ENCODE measurements at regions not wholly inside any gene's neighbourhood (a gene's known extent, or its start where the extent isn't known, plus 50 kb on each side); places are given as distances from the start of the nearest gene placed in this dataset.

DNA sequence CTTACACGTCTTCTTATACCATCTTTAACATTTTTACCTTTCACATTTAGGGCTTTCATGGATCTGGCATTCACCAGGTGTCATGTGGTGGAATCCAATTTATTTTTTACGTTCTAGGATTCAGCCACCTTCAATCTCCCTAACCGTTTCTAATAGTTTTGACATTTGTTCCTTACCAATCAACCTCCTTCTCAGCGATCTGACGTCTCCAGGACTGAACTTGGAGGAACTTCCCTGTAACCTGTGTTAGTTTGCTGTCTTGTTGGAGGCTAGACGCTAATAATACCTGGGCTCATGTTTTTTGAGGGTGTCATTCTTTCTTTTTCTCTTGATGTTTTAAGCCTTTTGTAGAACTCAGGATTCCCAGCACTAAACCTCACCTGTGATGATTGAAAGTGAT lies 351.6 kb downstream of the THBS2 start:
- TF ChIP-seq, protein P1, sequence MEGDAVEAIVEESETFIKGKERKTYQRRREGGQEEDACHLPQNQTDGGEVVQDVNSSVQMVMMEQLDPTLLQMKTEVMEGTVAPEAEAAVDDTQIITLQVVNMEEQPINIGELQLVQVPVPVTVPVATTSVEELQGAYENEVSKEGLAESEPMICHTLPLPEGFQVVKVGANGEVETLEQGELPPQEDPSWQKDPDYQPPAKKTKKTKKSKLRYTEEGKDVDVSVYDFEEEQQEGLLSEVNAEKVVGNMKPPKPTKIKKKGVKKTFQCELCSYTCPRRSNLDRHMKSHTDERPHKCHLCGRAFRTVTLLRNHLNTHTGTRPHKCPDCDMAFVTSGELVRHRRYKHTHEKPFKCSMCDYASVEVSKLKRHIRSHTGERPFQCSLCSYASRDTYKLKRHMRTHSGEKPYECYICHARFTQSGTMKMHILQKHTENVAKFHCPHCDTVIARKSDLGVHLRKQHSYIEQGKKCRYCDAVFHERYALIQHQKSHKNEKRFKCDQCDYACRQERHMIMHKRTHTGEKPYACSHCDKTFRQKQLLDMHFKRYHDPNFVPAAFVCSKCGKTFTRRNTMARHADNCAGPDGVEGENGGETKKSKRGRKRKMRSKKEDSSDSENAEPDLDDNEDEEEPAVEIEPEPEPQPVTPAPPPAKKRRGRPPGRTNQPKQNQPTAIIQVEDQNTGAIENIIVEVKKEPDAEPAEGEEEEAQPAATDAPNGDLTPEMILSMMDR (IDR thresholded peaks at IDR 0.05; ENCODE audit: insufficient read depth, low read depth, low read length, missing control alignments) = no peak
- DNase-seq (ENCODE audit: low read depth) = no peak
- H3K4me3 ChIP-seq (ENCODE audit: low read length) = no peak overlapping the region

DNA sequence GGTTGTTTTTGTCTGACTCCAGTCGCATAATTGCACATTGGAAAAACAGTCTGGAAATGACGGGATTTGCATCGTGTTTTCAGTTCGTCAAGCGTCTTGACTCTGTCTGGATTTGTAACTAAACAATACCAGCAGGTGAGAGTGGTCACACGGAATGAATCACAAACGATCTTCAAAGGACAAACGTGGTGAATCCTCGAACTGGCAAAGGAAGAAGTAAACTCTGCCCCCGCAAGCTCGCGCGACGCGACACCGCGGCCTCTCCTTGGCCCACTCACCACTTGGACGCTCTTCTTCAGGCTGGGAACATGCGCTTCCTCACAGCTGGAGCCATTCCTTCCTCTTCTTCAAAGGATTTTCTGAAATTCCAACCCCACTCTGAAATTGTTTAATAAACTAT lies 352.6 kb downstream of the THBS2 start:
- DNase-seq (ENCODE audit: low read depth) = no peak
- TF ChIP-seq, protein P1 (IDR thresholded peaks at IDR 0.05; ENCODE audit: insufficient read depth, low read depth, low read length, missing control alignments) = no peak
- no peak overlapping the region for H3K4me3 ChIP-seq (ENCODE audit: low read length)

DNA sequence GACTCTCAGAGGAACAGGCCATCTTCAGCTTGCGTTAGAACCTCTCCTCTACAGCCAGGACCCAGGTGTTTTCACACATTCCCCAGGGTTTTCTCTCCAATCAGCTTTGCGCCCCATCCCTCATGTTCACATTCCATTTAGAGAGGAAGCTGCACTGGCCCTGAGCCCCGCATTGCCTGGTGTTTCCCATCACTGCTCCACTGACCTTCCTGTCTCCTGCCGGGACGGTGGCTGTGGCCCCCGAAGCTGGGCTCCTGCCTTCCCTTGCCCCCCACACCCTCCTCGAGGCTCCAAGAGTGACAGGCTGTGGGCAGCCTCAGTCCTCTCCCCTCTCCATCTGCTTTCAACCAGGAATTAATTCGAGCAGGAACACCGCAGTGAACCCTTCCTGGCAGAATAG lies 357.3 kb downstream of the THBS2 start:
- H3K4me3 ChIP-seq (ENCODE audit: low read length) = no peak overlapping the region
- no peak for DNase-seq (ENCODE audit: low read depth)
- TF ChIP-seq, protein P1 (IDR thresholded peaks at IDR 0.05; ENCODE audit: insufficient read depth, low read depth, low read length, missing control alignments) = no peak

DNA sequence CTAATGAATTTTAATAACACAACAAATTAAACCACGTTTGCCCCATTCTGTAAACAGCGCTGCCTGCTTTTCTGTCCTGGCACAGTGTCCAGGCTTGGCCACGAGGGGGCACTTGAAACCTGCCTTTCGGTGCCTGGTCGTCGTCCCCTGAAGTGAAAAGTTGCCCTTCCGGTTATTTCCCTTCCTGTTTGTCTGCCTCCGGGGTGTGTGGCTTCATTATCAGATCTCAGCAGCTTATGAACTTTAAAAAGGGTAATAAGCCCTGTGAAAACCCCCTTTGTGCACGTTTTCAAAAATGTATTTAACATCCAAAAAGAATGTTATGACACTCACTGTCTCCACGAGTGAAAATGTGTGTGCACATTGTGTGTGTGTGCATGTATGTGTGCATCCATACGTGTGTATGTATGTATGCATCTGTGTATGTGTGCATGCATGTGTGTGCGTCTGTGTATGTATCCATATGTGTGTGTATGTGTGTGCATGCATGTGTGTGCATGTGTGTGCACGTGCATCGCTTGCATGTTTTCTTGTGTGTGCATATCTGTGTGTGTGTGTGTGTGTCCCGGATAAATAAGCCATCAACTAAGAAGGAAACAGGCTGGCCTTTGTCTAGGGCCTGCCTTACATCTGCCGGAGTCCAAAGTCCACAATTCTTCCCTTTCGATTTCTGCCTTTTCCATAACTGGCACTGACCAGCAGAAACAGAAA lies 358.4 kb downstream of the THBS2 start:
- TF ChIP-seq, protein P1 (IDR thresholded peaks at IDR 0.05; ENCODE audit: insufficient read depth, low read depth, low read length, missing control alignments) = peak; percentile 90
- H3K4me3 ChIP-seq (ENCODE audit: low read length) = no peak overlapping the region
- DNase-seq (ENCODE audit: low read depth) = peak; percentile 77

DNA sequence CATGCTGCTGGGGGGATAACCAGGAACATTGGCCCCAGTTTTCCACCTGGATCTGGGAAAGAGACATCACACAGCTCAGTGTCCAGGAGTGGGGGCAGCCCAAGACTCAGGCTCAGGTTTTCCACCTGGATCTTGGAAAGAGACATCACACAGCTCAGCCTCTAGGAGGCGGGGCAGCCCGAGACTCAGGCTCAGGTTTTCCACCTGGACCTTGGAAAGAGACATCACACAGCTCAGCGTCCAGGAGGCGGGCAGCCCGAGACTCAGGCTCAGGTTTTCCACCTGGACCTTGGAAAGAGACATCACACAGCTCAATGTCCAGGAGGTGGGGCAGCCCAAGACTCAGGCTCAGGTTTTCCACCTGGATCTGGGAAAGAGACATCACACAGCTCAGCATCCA lies 361.6 kb downstream of the THBS2 start:
- DNase-seq (ENCODE audit: low read depth) = no peak
- no peak overlapping the region for H3K4me3 ChIP-seq (ENCODE audit: low read length)
- TF ChIP-seq, protein P1 (IDR thresholded peaks at IDR 0.05; ENCODE audit: insufficient read depth, low read depth, low read length, missing control alignments) = no peak

DNA sequence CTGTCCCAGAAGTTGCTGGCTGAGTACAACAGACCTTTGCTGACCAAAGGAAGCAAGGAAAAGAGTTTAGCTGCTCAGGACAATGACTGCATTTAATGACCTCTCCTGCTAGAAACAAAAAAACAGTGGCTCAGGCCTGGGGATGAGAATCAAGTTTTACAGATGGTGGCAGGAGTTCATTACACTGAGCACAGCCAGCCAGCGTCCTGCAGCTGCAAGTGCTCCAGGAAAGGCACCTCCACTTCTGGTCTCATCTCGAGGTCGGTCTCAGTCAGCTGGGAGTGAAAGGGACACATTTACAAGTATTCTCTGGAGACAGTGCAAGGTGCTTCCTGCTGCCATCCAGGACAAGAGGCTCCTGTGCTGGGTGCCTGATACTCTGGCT lies 362.7 kb downstream of the THBS2 start:
- TF ChIP-seq, protein P1 (IDR thresholded peaks at IDR 0.05; ENCODE audit: insufficient read depth, low read depth, low read length, missing control alignments) = no peak
- DNase-seq (ENCODE audit: low read depth) = no peak
- H3K4me3 ChIP-seq (ENCODE audit: low read length) = no peak overlapping the region

All from epithelial cell of esophagus (primary cell).